WI38 (cell line): ENCODE measurements at regions not wholly inside any gene's neighbourhood (a gene's known extent, or its start where the extent isn't known, plus 50 kb on each side); places are given as distances from the start of the nearest gene placed in this dataset.

Source experiments
- H3K4me3 ChIP-seq: 2 replicates; pipeline ENCODE4 v1.5.1; 2011; ENCODE audit warnings: low read depth, mild to moderate bottlenecking, control low read depth, low read length
- CTCF ChIP-seq: IDR thresholded peaks from 2 replicates; pipeline ENCODE4 v1.5.1; 2012; ENCODE audit warnings: low read depth, mild to moderate bottlenecking, control low read depth, low read length

- H3K4me3 ChIP-seq, result no peak overlapping the region
- TF ChIP-seq CTCF, result no peak
Measured at GRCh38 chr5:142421621-142422397, 97.0 kb upstream of the SPRY4 start.

- no peak overlapping the region for H3K4me3 ChIP-seq
- TF ChIP-seq CTCF, result no peak
Measured at GRCh38 chr5:142421228-142421617, 96.4 kb upstream of the SPRY4 start.

- no peak overlapping the region for H3K4me3 ChIP-seq
- no peak for TF ChIP-seq CTCF
Measured at GRCh38 chr5:142420561-142421227, 95.9 kb upstream of the SPRY4 start.

GRCh38 chr5:142412581-142412980, 87.8 kb upstream of the SPRY4 start:
- no peak overlapping the region for H3K4me3 ChIP-seq
- no peak for TF ChIP-seq CTCF

GRCh38 chr5:142411656-142412425, 87.0 kb upstream of the SPRY4 start:
- H3K4me3 ChIP-seq, result no peak overlapping the region
- TF ChIP-seq CTCF, result no peak

- no peak for TF ChIP-seq CTCF
- no peak overlapping the region for H3K4me3 ChIP-seq
Measured at GRCh38 chr5:142411103-142411502, 86.3 kb upstream of the SPRY4 start.
